MM.1S (cell line): ENCODE measurements at regions not wholly inside any gene's neighbourhood (a gene's known extent, or its start where the extent isn't known, plus 50 kb on each side); places are given as distances from the start of the nearest gene placed in this dataset.
"Not testable (repeated sequence)": the region's sequence is repeated elsewhere in the genome, so short reads cannot be mapped to it uniquely, and the experiment has no call there.

Source experiments
- DNase-seq: peaks from one replicate; pipeline ENCODE4 v3.0.0-alpha.2; 2015
- H2AFZ ChIP-seq: fragments of 300-600 bp; sonication (generic); 2 replicates; pipeline ENCODE4 v1.6.0; 2016; ENCODE audit warnings: antibody characterized with exemption, low read length
- H3F3A ChIP-seq: fragments of 300-600 bp; sonication (generic); 2 replicates; pipeline ENCODE4 v1.6.1; 2016; ENCODE audit warnings: mild to moderate bottlenecking, antibody characterized with exemption, low read length, moderate library complexity, mixed read lengths; ENCODE audit not compliant: insufficient read depth
- H3K27ac ChIP-seq: fragments of 300-600 bp; sonication (generic); 2 replicates; pipeline ENCODE4 v1.5.1; 2016; ENCODE audit warnings: mild to moderate bottlenecking, low read length
- H3K27me3 ChIP-seq: fragments of 300-600 bp; sonication (generic); replicated peaks from 2 replicates; pipeline ENCODE4 v1.6.0; 2016; ENCODE audit warnings: low read length; ENCODE audit not compliant: insufficient read depth
- H3K36me3 ChIP-seq: fragments of 300-600 bp; sonication (generic); replicated peaks from 2 replicates; pipeline ENCODE4 v1.6.1; 2016; ENCODE audit warnings: mild to moderate bottlenecking, low read length, mixed read lengths; ENCODE audit not compliant: insufficient read depth
- H3K4me1 ChIP-seq: fragments of 300-600 bp; sonication (generic); 2 replicates; pipeline ENCODE4 v1.6.1; 2016; ENCODE audit warnings: low read length, mixed read lengths
- H3K4me2 ChIP-seq: fragments of 300-600 bp; sonication (generic); 2 replicates; pipeline ENCODE4 v1.6.0; 2016; ENCODE audit warnings: low read depth, low read length
- H3K4me3 ChIP-seq: fragments of 300-600 bp; sonication (generic); 2 replicates; pipeline ENCODE4 v1.5.1; 2016; ENCODE audit warnings: low read length, mixed read lengths
- H3K79me2 ChIP-seq: fragments of 300-600 bp; sonication (generic); 2 replicates; pipeline ENCODE4 v1.6.1; 2016; ENCODE audit warnings: mixed run types, low read length, mixed read lengths
- H3K9ac ChIP-seq: fragments of 300-600 bp; sonication (generic); 2 replicates; pipeline ENCODE4 v1.6.1; 2016; ENCODE audit warnings: low read length, mixed read lengths
- H3K9me2 ChIP-seq: fragments of 300-600 bp; sonication (generic); replicated peaks from 2 replicates; pipeline ENCODE4 v1.6.1; 2016; ENCODE audit warnings: mild to moderate bottlenecking, low read length, mixed read lengths; ENCODE audit not compliant: insufficient read depth
- H3K9me3 ChIP-seq: fragments of 300-600 bp; sonication (generic); replicated peaks from 2 replicates; pipeline ENCODE4 v1.6.1; 2016; ENCODE audit warnings: mild to moderate bottlenecking, low read length, mixed read lengths; ENCODE audit not compliant: insufficient read depth
- H4K20me1 ChIP-seq: fragments of 300-600 bp; sonication (generic); 2 replicates; pipeline ENCODE4 v1.6.1; 2016; ENCODE audit warnings: mild to moderate bottlenecking, low read length, moderate library complexity, mixed read lengths; ENCODE audit not compliant: insufficient read depth
- CTCF ChIP-seq: fragments of 300-600 bp; sonication (generic); IDR thresholded peaks from 2 replicates; pipeline ENCODE4 v1.5.1; 2016; ENCODE audit warnings: antibody characterized with exemption, low read length, mixed read lengths
- EZH2 ChIP-seq: fragments of 300-600 bp; sonication (generic); optimal IDR thresholded peaks from 2 replicates; pipeline ENCODE3; 2017; ENCODE audit warnings: low read depth, mild to moderate bottlenecking, antibody characterized with exemption, low read length, mixed read lengths
- EZH2phosphoT487 ChIP-seq: fragments of 300-600 bp; sonication (generic); IDR thresholded peaks from 2 replicates; pipeline ENCODE4 v1.6.1; 2018; ENCODE audit warnings: antibody characterized with exemption, low read length

GRCh38 chr5:166926138-166926537 is 1365.3 kb upstream of the WWC1 start:
- TF ChIP-seq EZH2 (no peak), CTCF (no peak), EZH2phosphoT487 (no peak)
- no peaks in the 10 kb centered on the region for H3K9me2 ChIP-seq
- no peak overlapping the region for H2AFZ ChIP-seq
- H3K4me2 ChIP-seq: no peak overlapping the region
- no peak overlapping the region for H3K27ac ChIP-seq
- no peaks in the 10 kb centered on the region for H3F3A ChIP-seq
- H3K9me3 ChIP-seq: no peaks in the 10 kb centered on the region
- H3K9ac ChIP-seq: no peak overlapping the region
- no peaks in the 10 kb centered on the region for H3K36me3 ChIP-seq
- no peaks in the 10 kb centered on the region for H3K79me2 ChIP-seq
- H3K4me3 ChIP-seq: no peak overlapping the region
- DNase-seq: no peak
- H3K4me1 ChIP-seq: no peaks in the 10 kb centered on the region
- H3K27me3 ChIP-seq: no peaks in the 10 kb centered on the region
- no peaks in the 10 kb centered on the region for H4K20me1 ChIP-seq

- DNase-seq, H3K4me3 ChIP-seq, H3K9me2 ChIP-seq, H3K27me3 ChIP-seq, H3K79me2 ChIP-seq, H3K9me3 ChIP-seq, H3K36me3 ChIP-seq, H3F3A ChIP-seq, H3K4me2 ChIP-seq, H2AFZ ChIP-seq, H3K27ac ChIP-seq, H4K20me1 ChIP-seq, H3K9ac ChIP-seq, H3K4me1 ChIP-seq: not testable (repeated sequence)
Observed at GRCh38 chr5:166926806-166927475, 1364.5 kb upstream of the WWC1 start.

GRCh38 chr5:166936351-166936750 is 1355.1 kb upstream of the WWC1 start:
- H3K27ac ChIP-seq: no peak overlapping the region
- H3K4me1 ChIP-seq: no peaks in the 10 kb centered on the region
- H3K4me3 ChIP-seq: no peak overlapping the region
- no peaks in the 10 kb centered on the region for H3K79me2 ChIP-seq
- no peaks in the 10 kb centered on the region for H4K20me1 ChIP-seq
- no peaks in the 10 kb centered on the region for H3F3A ChIP-seq
- H3K36me3 ChIP-seq: no peaks in the 10 kb centered on the region
- no peak overlapping the region for H3K4me2 ChIP-seq
- no peak for TF ChIP-seq EZH2phosphoT487
- no peak for TF ChIP-seq CTCF
- TF ChIP-seq EZH2: no peak
- H2AFZ ChIP-seq: no peak overlapping the region
- DNase-seq: no peak
- no peak overlapping the region for H3K9ac ChIP-seq
- H3K9me2 ChIP-seq: no peaks in the 10 kb centered on the region
- H3K9me3 ChIP-seq: no peaks in the 10 kb centered on the region
- H3K27me3 ChIP-seq: no peaks in the 10 kb centered on the region

- Histone ChIP-seq H3K9me2 (no peaks in the 10 kb centered on the region), H3K9ac (no peak overlapping the region), H3K36me3 (no peaks in the 10 kb centered on the region), H4K20me1 (no peaks in the 10 kb centered on the region), H3K9me3 (no peaks in the 10 kb centered on the region), H3K4me2 (no peak overlapping the region), H3F3A (no peaks in the 10 kb centered on the region), H3K27ac (no peak overlapping the region), H3K79me2 (no peaks in the 10 kb centered on the region), H3K4me3 (no peak overlapping the region), H3K4me1 (no peaks in the 10 kb centered on the region), H3K27me3 (no peaks in the 10 kb centered on the region), H2AFZ (no peak overlapping the region)
- TF ChIP-seq CTCF (no peak), EZH2 (no peak), EZH2phosphoT487 (no peak)
- DNase-seq: no peak
Observed at GRCh38 chr5:166938071-166938470, 1353.4 kb upstream of the WWC1 start.
